SH-SY5Y (cell line): ENCODE measurements at regions not wholly inside any gene's neighbourhood (a gene's known extent, or its start where the extent isn't known, plus 50 kb on each side); places are given as distances from the start of the nearest gene placed in this dataset.

ENCODE experiments used
- GATA2 ChIP-seq: IDR thresholded peaks from 2 replicates; pipeline ENCODE4 v1.6.1; 2011; ENCODE audit warnings: mild to moderate bottlenecking, low read depth, low read length
- GATA3 ChIP-seq: IDR thresholded peaks from 2 replicates; pipeline ENCODE4 v1.6.1; 2011; ENCODE audit warnings: low read depth, mild to moderate bottlenecking, low read length, moderate library complexity

DNA sequence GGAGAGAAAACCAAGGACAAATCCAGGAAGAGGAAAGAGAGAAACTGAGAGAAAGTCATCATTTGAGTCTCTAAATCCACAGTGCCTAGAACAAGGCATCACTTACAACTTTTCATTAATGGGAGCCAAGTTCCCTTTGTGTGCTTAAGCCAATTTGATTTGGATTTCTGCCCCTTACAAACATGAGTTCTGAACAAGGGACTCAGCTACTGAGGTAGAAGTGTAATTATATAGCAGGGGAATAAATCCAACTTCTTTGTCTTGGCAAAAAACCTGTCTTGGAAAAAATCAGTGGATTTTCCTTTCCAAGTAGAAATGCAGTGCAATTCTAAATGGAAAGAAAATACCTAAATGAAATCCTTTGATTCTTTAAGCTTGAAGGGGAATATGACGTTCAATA lies 307.2 kb upstream of the CNTN3 start:
- TF ChIP-seq GATA2 (no peak), GATA3 (no peak)

DNA sequence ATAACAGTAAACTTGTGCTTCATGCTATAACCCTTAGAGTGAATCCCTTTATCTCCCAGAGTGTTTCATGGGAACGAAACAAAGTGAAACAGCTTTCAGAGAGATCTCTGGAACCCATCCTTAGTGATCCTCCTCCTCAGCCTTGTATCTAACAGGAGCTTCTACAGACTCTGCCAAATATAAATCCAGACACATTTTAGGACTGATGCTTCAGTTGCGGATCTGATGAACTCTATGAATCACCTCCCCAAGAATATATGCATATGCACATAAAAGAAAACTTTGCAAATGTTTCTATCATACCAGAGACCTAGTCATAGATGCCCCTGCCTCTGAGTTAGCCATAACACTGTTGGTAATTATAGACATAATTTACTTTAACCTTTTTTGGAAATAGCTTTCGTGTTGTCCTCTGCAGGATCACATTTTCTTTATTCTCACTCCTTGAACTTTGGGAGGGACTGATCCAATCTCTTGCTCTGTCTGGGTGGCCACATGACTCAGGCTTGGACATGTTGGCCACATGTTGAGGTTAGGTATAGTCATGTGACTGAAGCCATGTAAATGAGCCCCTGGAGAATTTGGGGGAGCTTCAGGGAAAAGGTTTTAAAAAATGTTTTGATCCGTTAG lies 306.4 kb upstream of the CNTN3 start:
- TF ChIP-seq GATA3 (no peak), GATA2 (no peak)

DNA sequence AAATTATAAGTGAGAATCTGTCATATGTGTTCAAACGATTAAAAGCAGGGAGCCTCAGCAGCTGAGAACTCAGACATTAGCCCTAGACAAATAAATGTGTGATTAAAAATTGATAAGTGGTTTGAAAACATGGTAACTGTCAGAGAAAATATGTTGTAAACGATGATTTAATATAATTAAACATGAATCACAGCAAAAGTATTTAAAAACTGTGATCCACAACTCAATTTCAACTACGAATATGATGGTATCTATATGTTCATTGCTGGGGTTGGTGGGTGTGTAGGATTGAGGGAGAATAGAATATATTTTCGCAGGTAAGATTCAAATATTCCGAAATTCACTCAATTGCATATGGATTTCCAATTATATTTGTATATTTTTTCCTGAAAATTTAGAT lies 302.2 kb upstream of the CNTN3 start:
- TF ChIP-seq GATA3 = no peak

DNA sequence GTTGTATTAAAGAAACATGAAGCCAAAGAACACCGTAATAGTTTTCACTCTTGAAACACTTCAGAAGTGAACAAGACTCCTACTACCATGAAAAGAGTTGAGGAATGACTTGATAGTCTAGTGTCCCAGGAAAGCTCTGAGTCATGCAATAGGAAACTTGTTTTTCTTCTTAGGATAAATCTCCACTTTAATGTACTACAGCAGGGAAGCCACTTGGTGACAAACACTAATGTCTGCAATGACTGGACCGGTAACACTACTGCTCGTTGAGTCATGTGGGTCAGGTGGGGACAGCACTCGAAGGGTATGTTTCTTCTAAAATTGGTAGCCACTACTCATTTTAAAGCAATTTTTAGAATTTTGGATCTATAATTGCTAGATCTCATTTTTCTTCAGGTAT lies 291.7 kb upstream of the CNTN3 start:
- TF ChIP-seq GATA3 = no peak
- no peak for TF ChIP-seq GATA2

DNA sequence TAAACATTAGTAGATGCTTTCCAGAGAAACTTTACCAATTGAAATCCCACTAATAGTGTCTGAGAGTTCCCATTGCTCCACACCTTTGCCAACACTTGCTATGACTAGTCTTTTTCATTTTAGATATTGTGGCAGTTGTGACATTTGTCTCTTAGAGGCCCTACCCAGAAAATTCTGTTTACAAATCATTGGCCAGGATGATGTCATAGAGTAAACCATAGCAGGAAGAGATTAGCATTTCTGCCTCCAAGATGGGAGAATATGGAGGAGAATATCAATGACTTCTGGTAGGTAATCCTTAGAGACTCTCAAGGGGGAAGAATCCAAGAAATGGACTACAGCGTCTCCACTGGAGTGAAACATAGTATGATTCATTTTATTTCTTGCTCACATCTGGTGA lies 291.0 kb upstream of the CNTN3 start:
- TF ChIP-seq GATA3 (no peak), GATA2 (no peak)

DNA sequence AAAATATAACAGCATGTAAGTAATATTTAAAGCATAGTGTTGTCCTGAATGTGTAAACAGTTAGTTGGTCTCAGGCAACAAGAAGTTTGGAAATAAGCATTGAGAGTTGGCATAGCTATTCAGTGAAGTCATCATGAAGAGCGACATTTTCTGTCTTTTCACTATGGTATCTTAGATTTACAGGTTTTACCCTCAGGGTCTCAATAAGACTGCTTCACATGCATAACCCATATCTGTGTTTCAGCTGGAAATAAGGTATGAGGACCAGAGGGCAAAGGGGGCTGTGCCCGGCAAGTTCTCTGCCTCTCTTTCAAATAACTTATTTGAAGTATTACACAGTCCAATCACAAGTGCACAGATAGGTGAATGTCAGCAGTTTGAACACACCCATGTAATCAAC lies 290.2 kb upstream of the CNTN3 start:
- TF ChIP-seq GATA3 = no peak
- no peak for TF ChIP-seq GATA2

DNA sequence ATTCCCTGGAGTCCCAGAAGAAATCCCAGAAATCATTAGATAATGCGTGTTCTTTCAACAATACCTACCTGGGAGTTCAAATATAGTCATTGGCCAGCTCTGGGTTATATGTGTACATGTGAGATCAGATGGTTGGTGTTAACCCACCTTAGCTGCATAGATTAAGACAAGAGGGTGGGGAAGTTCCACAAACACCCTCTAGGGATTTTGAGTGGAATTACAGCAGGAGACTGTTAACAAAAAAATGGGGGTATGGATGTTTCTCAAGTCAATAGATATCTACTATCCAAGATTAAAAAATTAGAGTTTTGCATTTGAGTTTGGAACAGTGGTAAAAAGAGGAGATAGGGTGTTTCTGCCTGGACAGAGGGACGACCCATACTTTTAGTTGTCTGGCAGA lies 282.5 kb upstream of the CNTN3 start:
- no peak for TF ChIP-seq GATA2
- TF ChIP-seq GATA3 = no peak

DNA sequence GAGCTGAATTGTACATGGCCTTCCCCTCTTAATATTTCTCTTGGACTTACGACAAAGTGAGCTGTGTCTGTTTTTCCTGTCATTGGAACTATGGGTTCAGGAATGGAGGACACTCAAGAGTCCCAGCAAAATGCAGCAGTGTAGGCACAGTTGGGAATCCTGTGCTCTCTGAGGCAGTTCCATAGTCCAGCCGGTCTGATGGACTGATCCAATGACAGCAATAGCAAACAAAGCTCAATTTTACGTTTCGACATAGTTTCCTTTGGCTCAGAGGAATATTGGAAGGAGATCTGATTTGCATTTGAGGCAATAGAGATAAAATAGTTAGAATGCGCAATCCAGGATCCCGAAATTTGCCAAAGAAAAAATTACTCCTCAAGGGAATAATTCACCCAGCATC lies 276.9 kb upstream of the CNTN3 start:
- TF ChIP-seq GATA2 = no peak
- TF ChIP-seq GATA3 = no peak

DNA sequence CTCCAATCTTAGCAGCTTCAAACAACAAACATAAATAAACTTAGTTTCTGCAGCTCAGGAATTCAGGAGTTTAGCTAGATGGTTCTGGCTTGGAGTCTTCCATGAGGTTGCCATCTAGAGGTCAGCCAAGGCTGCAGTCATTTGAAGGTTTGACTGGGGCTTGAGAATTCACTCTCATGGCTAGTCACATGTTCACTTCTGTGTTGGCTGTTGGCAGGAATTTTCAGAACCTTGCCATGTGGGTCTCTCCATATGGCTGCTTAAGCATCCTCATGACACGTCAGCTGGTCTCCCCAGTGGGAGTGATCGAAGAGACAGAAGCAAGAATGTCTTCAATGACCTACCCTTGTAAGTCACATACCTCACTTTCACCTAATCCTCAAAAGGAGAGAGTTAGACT lies 269.2 kb upstream of the CNTN3 start:
- TF ChIP-seq GATA2 (no peak), GATA3 (no peak)

DNA sequence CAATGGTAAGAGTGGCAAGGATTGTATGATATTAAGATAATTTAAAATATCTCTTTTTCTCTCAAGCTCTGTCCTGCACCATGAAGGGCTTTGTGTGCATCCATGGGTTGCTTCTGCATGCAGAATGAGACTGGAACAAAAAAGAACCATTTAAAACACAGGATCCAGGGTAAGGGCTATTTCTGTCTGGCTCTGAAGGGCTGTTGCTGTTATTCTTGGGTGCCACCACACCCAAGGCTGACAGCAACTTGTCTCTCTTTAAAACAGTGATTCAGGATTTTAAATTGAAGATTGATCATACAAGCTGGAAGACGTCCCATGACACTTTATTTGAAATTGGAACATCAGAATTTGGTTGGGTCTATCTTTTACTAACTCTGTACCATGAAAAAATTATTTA lies 268.8 kb upstream of the CNTN3 start:
- TF ChIP-seq GATA2 (no peak), GATA3 (no peak)

DNA sequence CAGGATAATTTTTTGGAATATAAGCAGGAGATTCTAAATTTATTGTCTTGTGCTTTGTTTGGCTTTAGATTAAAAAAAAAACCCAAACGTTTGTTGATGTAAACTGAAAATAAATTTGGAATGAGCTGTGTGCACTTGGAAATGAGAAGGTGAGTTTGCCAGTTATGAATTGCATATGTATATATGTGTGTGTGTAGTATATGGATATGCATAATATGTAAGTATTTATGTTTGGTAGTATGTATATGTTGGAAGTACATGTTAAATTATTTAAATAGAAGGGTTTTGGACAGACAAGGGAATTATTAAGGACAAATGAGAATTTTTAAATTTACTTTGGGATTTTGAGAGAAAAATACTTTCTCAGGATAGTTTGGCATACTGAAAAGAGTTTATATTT lies 265.8 kb upstream of the CNTN3 start:
- TF ChIP-seq GATA2 = no peak
- no peak for TF ChIP-seq GATA3

DNA sequence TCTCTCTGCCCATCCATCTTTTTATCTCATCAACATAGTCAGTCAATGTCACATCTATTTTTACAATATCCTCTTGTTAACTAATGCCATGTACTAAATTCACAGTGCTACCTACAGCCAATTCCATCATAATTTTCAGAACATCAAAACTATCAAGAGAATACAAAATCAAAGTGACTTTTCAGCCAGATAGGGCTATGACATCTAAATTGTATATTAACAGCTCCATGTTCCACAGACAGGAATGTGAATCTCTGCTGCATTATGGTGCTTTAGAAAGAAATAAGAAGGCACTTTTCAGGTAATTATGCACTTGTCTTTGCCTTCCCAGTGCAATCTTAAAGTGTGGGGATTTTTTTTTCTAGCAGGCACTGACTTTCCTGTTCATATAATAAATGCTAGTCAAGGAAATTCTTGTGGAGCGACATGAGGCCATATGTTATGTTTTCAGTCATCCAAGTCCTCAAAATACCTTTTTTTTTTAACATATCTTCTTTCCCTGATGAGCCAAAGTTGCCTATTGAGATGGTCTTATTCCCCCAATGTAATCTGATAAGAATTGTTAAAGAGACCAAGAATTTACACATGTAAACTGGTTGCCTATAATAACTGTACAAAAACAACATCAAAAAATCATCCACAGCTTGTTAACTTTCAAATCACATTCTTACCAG lies 252.0 kb upstream of the CNTN3 start:
- no peak for TF ChIP-seq GATA2

DNA sequence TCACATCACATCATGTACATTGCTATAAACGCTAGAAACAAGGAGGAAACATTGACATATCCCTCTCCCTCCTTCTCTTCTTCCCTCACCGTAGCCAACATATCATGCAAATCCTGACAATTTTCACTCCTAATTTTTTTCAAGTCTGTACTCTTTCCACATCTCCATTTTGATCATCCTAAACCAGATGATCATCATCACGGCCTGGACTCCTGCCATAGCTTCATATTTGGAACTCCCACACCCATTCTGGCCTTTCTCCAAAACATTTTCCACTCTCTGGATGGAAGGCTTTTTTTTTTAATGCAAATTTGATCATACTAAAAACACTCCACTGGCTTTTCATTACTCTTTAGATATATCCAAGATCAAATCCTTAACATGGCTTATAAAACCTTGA lies 248.0 kb upstream of the CNTN3 start:
- no peak for TF ChIP-seq GATA3

DNA sequence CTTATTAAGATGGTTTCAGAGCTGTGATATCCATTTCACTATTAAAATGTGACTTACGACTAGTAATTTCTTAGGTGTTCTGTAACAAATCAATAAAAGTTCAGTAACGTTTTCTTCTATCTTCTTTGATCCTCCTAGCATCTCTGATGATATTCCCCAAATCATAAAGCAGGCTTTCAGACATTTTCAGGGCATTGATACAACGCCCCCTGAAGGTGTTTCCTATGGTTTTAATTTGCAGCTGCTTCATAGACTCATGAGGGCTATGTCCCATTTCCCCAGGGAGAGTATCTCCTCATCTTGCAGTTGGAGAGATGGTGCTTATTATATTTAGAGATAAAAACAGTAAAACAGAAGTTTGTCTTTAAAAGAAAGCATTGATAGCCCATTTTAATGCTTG lies 246.8 kb upstream of the CNTN3 start:
- TF ChIP-seq GATA2 (no peak), GATA3 (no peak)

DNA sequence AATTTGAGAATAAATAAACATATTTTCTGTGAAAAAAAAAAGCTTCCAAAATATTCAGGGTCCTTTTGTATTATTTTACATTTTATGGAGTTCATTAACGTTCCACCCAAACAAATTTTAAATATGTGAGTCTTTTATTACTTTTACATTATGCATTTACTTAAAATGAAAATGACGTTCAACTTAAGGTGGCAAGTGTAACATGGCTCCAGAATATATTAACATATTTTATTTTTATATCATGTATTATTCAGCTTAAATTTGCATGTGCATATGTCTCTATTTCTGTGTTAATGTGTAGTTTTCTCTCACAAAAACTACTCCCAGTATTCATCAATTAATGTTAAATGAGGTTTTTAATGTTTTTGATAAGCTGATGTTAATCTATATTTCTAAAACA lies 243.6 kb upstream of the CNTN3 start:
- no peak for TF ChIP-seq GATA3
- no peak for TF ChIP-seq GATA2

DNA sequence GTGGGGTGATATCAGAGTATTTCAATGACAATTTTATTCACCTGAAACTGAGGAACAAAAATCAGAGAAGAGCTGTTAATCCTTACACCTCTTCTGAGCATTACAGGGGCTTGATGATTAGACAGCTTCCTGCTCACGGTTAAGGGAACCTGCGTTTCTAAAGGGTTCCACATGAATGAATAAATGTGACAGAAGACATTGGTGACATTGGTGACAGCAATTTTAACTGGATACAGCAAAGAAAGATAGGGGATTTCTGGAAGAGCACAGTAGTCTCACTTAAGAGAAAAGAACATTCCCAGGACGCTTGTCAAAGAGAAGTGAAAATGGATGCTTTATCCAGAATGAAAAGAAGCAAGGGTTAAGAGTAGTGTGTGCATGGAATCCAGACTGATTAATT lies 235.9 kb upstream of the CNTN3 start:
- TF ChIP-seq GATA3 (no peak), GATA2 (no peak)
